ENCODE measurements at regions not wholly inside any gene's neighbourhood (a gene's known extent, or its start where the extent isn't known, plus 50 kb on each side); places are given as distances from the start of the nearest gene placed in this dataset.

- intact Hi-C loops (cut with DNase I, micrococcal nuclease): no loop called here
Measured at GRCh38 chr20:20930500-20930899, 175.7 kb downstream of the LINC00237 start.

GRCh38 chr20:20929341-20929740 lies 176.8 kb downstream of the LINC00237 start:
- Mint-ChIP-seq H3K36me3 (ENCODE audit: low read depth) (no peaks in the 10 kb centered on the region), H3K9me3 (ENCODE audit: low read depth) (no peaks in the 10 kb centered on the region), H3K4me1 (no peaks in the 10 kb centered on the region), H3K27me3 (peaks cover 6% of the 10 kb centered on the region), H3K27ac (no peak overlapping the region), H3K4me3 (no peak overlapping the region)
- ChIA-PET POLR2A (no interaction called here), CTCF (no interaction called here)
- no peak for ATAC-seq
- no peak for DNase-seq
- intact Hi-C loops (cut with DNase I, micrococcal nuclease): no loop called here

More at GRCh38 chr20:20930500-20930899, 175.7 kb downstream of the LINC00237 start:
- Mint-ChIP-seq H3K4me1 (no peaks in the 10 kb centered on the region), H3K9me3 (ENCODE audit: low read depth) (no peaks in the 10 kb centered on the region), H3K27ac (no peak overlapping the region), H3K4me3 (no peak overlapping the region), H3K36me3 (ENCODE audit: low read depth) (no peaks in the 10 kb centered on the region), H3K27me3 (peaks cover 8% of the 10 kb centered on the region)
- DNase-seq (no peak), ATAC-seq (no peak)
- CTCF ChIA-PET: no interaction called here
- POLR2A ChIA-PET: no interaction called here

- POLR2A ChIA-PET: no interaction called here
Measured at GRCh38 chr20:20926222-20926905, 179.8 kb downstream of the LINC00237 start.

GRCh38 chr20:20920433-20920832 lies 185.7 kb downstream of the LINC00237 start:
- peaks cover 12% of the 10 kb centered on the region for H3K9me3 Mint-ChIP-seq (ENCODE audit: low read depth)

More at GRCh38 chr20:20926222-20926905, 179.8 kb downstream of the LINC00237 start:
- Mint-ChIP-seq H3K4me1 (no peaks in the 10 kb centered on the region), H3K36me3 (ENCODE audit: low read depth) (no peaks in the 10 kb centered on the region), H3K27me3 (peaks cover 7% of the 10 kb centered on the region), H3K4me3 (no peak overlapping the region), H3K27ac (no peak overlapping the region), H3K9me3 (ENCODE audit: low read depth) (no peaks in the 10 kb centered on the region)
- no peak for ATAC-seq
- intact Hi-C loops (cut with DNase I, micrococcal nuclease): no loop called here
- no peak for DNase-seq
- CTCF ChIA-PET: interaction anchor here (0.7 kb wide), 1 partner anchor 59 kb away, joined by 3 read pairs; no protein-coding TSS in a partner anchor

GRCh38 chr20:20915844-20916243 lies 190.3 kb downstream of the LINC00237 start:
- Mint-ChIP-seq H3K4me3 (no peak overlapping the region), H3K36me3 (ENCODE audit: low read depth) (no peaks in the 10 kb centered on the region), H3K9me3 (ENCODE audit: low read depth) (peaks cover 15% of the 10 kb centered on the region), H3K27ac (no peak overlapping the region), H3K27me3 (no peaks in the 10 kb centered on the region), H3K4me1 (no peaks in the 10 kb centered on the region)
- POLR2A ChIA-PET: no interaction called here
- DNase-seq (no peak), ATAC-seq (no peak)
- intact Hi-C loops (cut with DNase I, micrococcal nuclease): no loop called here
- CTCF ChIA-PET: interaction anchor here (0.6 kb wide), 1 partner anchor 170 kb away, joined by 3 read pairs; no protein-coding TSS in a partner anchor

More at GRCh38 chr20:20920433-20920832, 185.7 kb downstream of the LINC00237 start:
- intact Hi-C loops (cut with DNase I, micrococcal nuclease): no loop called here
- Mint-ChIP-seq H3K36me3 (ENCODE audit: low read depth) (no peaks in the 10 kb centered on the region), H3K27ac (no peak overlapping the region), H3K4me1 (no peaks in the 10 kb centered on the region), H3K27me3 (peaks cover 5% of the 10 kb centered on the region), H3K4me3 (no peak overlapping the region)
- no peak for DNase-seq
- ChIA-PET POLR2A (no interaction called here), CTCF (no interaction called here)
- ATAC-seq: no peak

- Mint-ChIP-seq H3K27ac (no peak overlapping the region), H3K4me1 (no peaks in the 10 kb centered on the region), H3K27me3 (peaks cover 7% of the 10 kb centered on the region), H3K4me3 (no peak overlapping the region), H3K9me3 (ENCODE audit: low read depth) (no peaks in the 10 kb centered on the region), H3K36me3 (ENCODE audit: low read depth) (no peaks in the 10 kb centered on the region)
- intact Hi-C loops (cut with DNase I, micrococcal nuclease): no loop called here
- CTCF ChIA-PET: interaction anchor here (1.1 kb wide), 1 partner anchor 43 kb away, joined by 3 read pairs; no protein-coding TSS in a partner anchor
- POLR2A ChIA-PET: no interaction called here
- ATAC-seq (no peak), DNase-seq (no peak)
Measured at GRCh38 chr20:20904501-20904831, 192.0 kb upstream of the RALGAPA2 start.

- no peak for ATAC-seq
- intact Hi-C loops (cut with DNase I, micrococcal nuclease): no loop called here
- Mint-ChIP-seq H3K36me3 (ENCODE audit: low read depth) (no peaks in the 10 kb centered on the region), H3K9me3 (ENCODE audit: low read depth) (no peaks in the 10 kb centered on the region), H3K4me1 (no peaks in the 10 kb centered on the region), H3K27me3 (peaks cover 7% of the 10 kb centered on the region), H3K4me3 (no peak overlapping the region), H3K27ac (no peak overlapping the region)
- no peak for DNase-seq
- CTCF ChIA-PET: interaction anchor here (1.1 kb wide), 1 partner anchor 42 kb away, joined by 3 read pairs; no protein-coding TSS in a partner anchor
- POLR2A ChIA-PET: no interaction called here
Measured at GRCh38 chr20:20903773-20904500, 191.5 kb upstream of the RALGAPA2 start.

- Mint-ChIP-seq H3K36me3 (ENCODE audit: low read depth) (no peaks in the 10 kb centered on the region), H3K4me3 (no peak overlapping the region), H3K9me3 (ENCODE audit: low read depth) (no peaks in the 10 kb centered on the region), H3K27ac (no peak overlapping the region), H3K27me3 (peaks cover 6% of the 10 kb centered on the region), H3K4me1 (no peaks in the 10 kb centered on the region)
- ChIA-PET POLR2A (no interaction called here), CTCF (interaction anchor here (0.8 kb wide), 1 partner anchor 37 kb away, joined by 3 read pairs; no protein-coding TSS in a partner anchor)
- ATAC-seq (no peak), DNase-seq (no peak)
- intact Hi-C loops (cut with DNase I, micrococcal nuclease): no loop called here
Measured at GRCh38 chr20:20897922-20898321, 185.5 kb upstream of the RALGAPA2 start.

GRCh38 chr20:20897145-20897544 lies 184.7 kb upstream of the RALGAPA2 start:
- Mint-ChIP-seq H3K4me1 (no peaks in the 10 kb centered on the region), H3K36me3 (ENCODE audit: low read depth) (no peaks in the 10 kb centered on the region), H3K9me3 (ENCODE audit: low read depth) (no peaks in the 10 kb centered on the region), H3K27ac (no peak overlapping the region), H3K27me3 (peaks cover 7% of the 10 kb centered on the region), H3K4me3 (no peak overlapping the region)
- CTCF ChIA-PET: interaction anchor here (0.8 kb wide), 1 partner anchor 37 kb away, joined by 3 read pairs; no protein-coding TSS in a partner anchor
- POLR2A ChIA-PET: no interaction called here
- DNase-seq: no peak
- intact Hi-C loops (cut with DNase I, micrococcal nuclease): no loop called here
- ATAC-seq: no peak

GRCh38 chr20:20896606-20897005 lies 184.2 kb upstream of the RALGAPA2 start:
- no peak for ATAC-seq
- H3K27ac Mint-ChIP-seq: no peak overlapping the region
- POLR2A ChIA-PET: no interaction called here

GRCh38 chr20:20895537-20895936 lies 183.1 kb upstream of the RALGAPA2 start:
- Mint-ChIP-seq H3K36me3 (ENCODE audit: low read depth) (no peaks in the 10 kb centered on the region), H3K4me3 (no peak overlapping the region), H3K27me3 (peaks cover 10% of the 10 kb centered on the region), H3K4me1 (no peaks in the 10 kb centered on the region), H3K27ac (no peak overlapping the region), H3K9me3 (ENCODE audit: low read depth) (no peaks in the 10 kb centered on the region)
- ChIA-PET CTCF (no interaction called here), POLR2A (no interaction called here)
- DNase-seq (no peak), ATAC-seq (no peak)
- intact Hi-C loops (cut with DNase I, micrococcal nuclease): no loop called here

More at GRCh38 chr20:20896606-20897005, 184.2 kb upstream of the RALGAPA2 start:
- CTCF ChIA-PET: no interaction called here
- H3K9me3 Mint-ChIP-seq (ENCODE audit: low read depth): no peaks in the 10 kb centered on the region
- H3K27me3 Mint-ChIP-seq: peaks cover 10% of the 10 kb centered on the region
- H3K36me3 Mint-ChIP-seq (ENCODE audit: low read depth): no peaks in the 10 kb centered on the region
- H3K4me1 Mint-ChIP-seq: no peaks in the 10 kb centered on the region
- DNase-seq: no peak
- intact Hi-C loops (cut with DNase I, micrococcal nuclease): no loop called here
- no peak overlapping the region for H3K4me3 Mint-ChIP-seq

GRCh38 chr20:20894753-20895152 lies 182.3 kb upstream of the RALGAPA2 start:
- intact Hi-C loops (cut with DNase I, micrococcal nuclease): no loop called here
- Mint-ChIP-seq H3K4me3 (no peak overlapping the region), H3K27ac (no peak overlapping the region), H3K27me3 (peaks cover 10% of the 10 kb centered on the region), H3K9me3 (ENCODE audit: low read depth) (no peaks in the 10 kb centered on the region), H3K36me3 (ENCODE audit: low read depth) (no peaks in the 10 kb centered on the region), H3K4me1 (no peaks in the 10 kb centered on the region)
- no peak for DNase-seq
- no peak for ATAC-seq
- ChIA-PET CTCF (no interaction called here), POLR2A (no interaction called here)

Data from activated CD4-positive, alpha-beta T cell treated with anti-CD3 and anti-CD28 coated beads for 36 hours (primary cell).